ENCODE measurements at regions not wholly inside any gene's neighbourhood (a gene's known extent, or its start where the extent isn't known, plus 50 kb on each side); places are given as distances from the start of the nearest gene placed in this dataset.

GRCh38 chr4:137923494-137923893 is 318.7 kb downstream of the SLC7A11 start:
- no peak overlapping the region for H3K27ac ChIP-seq
- no peaks in the 10 kb centered on the region for H3K27me3 ChIP-seq
- no peaks in the 10 kb centered on the region for H3K36me3 ChIP-seq
- TF ChIP-seq POLR2AphosphoS5 (IDR thresholded peaks at IDR 0.05) (no peak), EP300 (IDR thresholded peaks at IDR 0.05) (no peak), POLR2A (IDR thresholded peaks at IDR 0.05) (no peak), CTCF (IDR thresholded peaks at IDR 0.05) (no peak)
- H3K4me3 ChIP-seq: no peak overlapping the region
- ATAC-seq (ENCODE audit: low FRiP score in 2 of 2): no peak
- DNase-seq: no peak
- 84 to 85% methylated on average over 3 of the region's 3 CpGs for WGBS, 2 donors
- no peaks in the 10 kb centered on the region for H3K4me1 ChIP-seq
- H3K9me3 ChIP-seq: no peaks in the 10 kb centered on the region

GRCh38 chr4:137922721-137923120 is 319.4 kb downstream of the SLC7A11 start:
- H3K9me3 ChIP-seq: no peaks in the 10 kb centered on the region
- H3K27ac ChIP-seq: no peak overlapping the region
- no peaks in the 10 kb centered on the region for H3K4me1 ChIP-seq
- TF ChIP-seq POLR2A (IDR thresholded peaks at IDR 0.05): no peak
- TF ChIP-seq POLR2AphosphoS5 (IDR thresholded peaks at IDR 0.05): no peak
- TF ChIP-seq CTCF (IDR thresholded peaks at IDR 0.05): no peak
- TF ChIP-seq EP300 (IDR thresholded peaks at IDR 0.05): no peak
- DNase-seq (no peak), ATAC-seq (ENCODE audit: low FRiP score in 2 of 2) (no peak)
- no peaks in the 10 kb centered on the region for H3K27me3 ChIP-seq
- H3K36me3 ChIP-seq: no peaks in the 10 kb centered on the region
- H3K4me3 ChIP-seq: no peak overlapping the region
- 81 to 88% methylated on average over 3 of the region's 3 CpGs for WGBS, 2 donors

- H3K9me3 ChIP-seq: no peaks in the 10 kb centered on the region
- no peak overlapping the region for H3K4me3 ChIP-seq
- TF ChIP-seq POLR2A (IDR thresholded peaks at IDR 0.05) (no peak), POLR2AphosphoS5 (IDR thresholded peaks at IDR 0.05) (no peak), CTCF (IDR thresholded peaks at IDR 0.05) (no peak), EP300 (IDR thresholded peaks at IDR 0.05) (no peak)
- H3K27ac ChIP-seq: no peak overlapping the region
- DNase-seq: peak in 1 of 2 donors; percentile 21
- H3K36me3 ChIP-seq: no peaks in the 10 kb centered on the region
- no peaks in the 10 kb centered on the region for H3K4me1 ChIP-seq
- no peak for ATAC-seq (ENCODE audit: low FRiP score in 2 of 2)
- 74 to 80% methylated on average over 5 to 8 of the region's 8 CpGs for WGBS, 2 donors
- no peaks in the 10 kb centered on the region for H3K27me3 ChIP-seq
These were observed 332.4 kb downstream of the SLC7A11 start for GRCh38 chr4:137909529-137910309.

GRCh38 chr4:137905930-137906329 is 336.2 kb downstream of the SLC7A11 start:
- H3K4me1 ChIP-seq: no peaks in the 10 kb centered on the region
- no peak overlapping the region for H3K27ac ChIP-seq
- H3K27me3 ChIP-seq: no peaks in the 10 kb centered on the region
- H3K36me3 ChIP-seq: no peaks in the 10 kb centered on the region
- no peak overlapping the region for H3K4me3 ChIP-seq
- H3K9me3 ChIP-seq: no peaks in the 10 kb centered on the region
- TF ChIP-seq POLR2AphosphoS5 (IDR thresholded peaks at IDR 0.05) (no peak), CTCF (IDR thresholded peaks at IDR 0.05) (no peak), POLR2A (IDR thresholded peaks at IDR 0.05) (no peak), EP300 (IDR thresholded peaks at IDR 0.05) (no peak)
- no peak for ATAC-seq (ENCODE audit: low FRiP score in 2 of 2)
- DNase-seq: no peak
- WGBS, 2 donors: 89 to 92% methylated on average over 4 of the region's 4 CpGs

- Histone ChIP-seq H3K4me1 (no peaks in the 10 kb centered on the region), H3K4me3 (no peak overlapping the region), H3K36me3 (no peaks in the 10 kb centered on the region), H3K9me3 (no peaks in the 10 kb centered on the region), H3K27me3 (no peaks in the 10 kb centered on the region), H3K27ac (no peak overlapping the region)
- DNase-seq (no peak), ATAC-seq (ENCODE audit: low FRiP score in 2 of 2) (no peak)
- WGBS, 2 donors: 84 to 93% methylated on average over 1 of the region's 1 CpG
- TF ChIP-seq EP300 (IDR thresholded peaks at IDR 0.05): no peak
- TF ChIP-seq CTCF (IDR thresholded peaks at IDR 0.05): no peak
- no peak for TF ChIP-seq POLR2AphosphoS5 (IDR thresholded peaks at IDR 0.05)
- no peak for TF ChIP-seq POLR2A (IDR thresholded peaks at IDR 0.05)
These were observed 341.0 kb downstream of the SLC7A11 start for GRCh38 chr4:137901114-137901513.

Data from upper lobe of left lung (tissue), 6 donors.